K562 (cell line): ENCODE measurements at regions not wholly inside any gene's neighbourhood (a gene's known extent, or its start where the extent isn't known, plus 50 kb on each side); places are given as distances from the start of the nearest gene placed in this dataset.

Source experiments
- CAMTA2 ChIP-seq: fragments of 250-450 bp; sonication (Bioruptor Pico); conservative IDR thresholded peaks from 2 replicates; pipeline ENCODE4 v1.5.1; 2022
- CTCF ChIP-seq, 3 experiments: IDR thresholded peaks in 2 of 3; conservative IDR thresholded peaks in 1 of 3; 2 replicates each; pipeline ENCODE4 v1.5.1; 2011 to 2012; ENCODE audit warnings: low read length in 3 of 3, mild to moderate bottlenecking in 3 of 3, control low read depth in 2 of 3, improper control_type of control experiment in 1 of 3, inconsistent platforms in 1 of 3, low read depth in 1 of 3, mixed read lengths in 1 of 3, moderate library complexity in 1 of 3; ENCODE audit not compliant: insufficient read depth in 2 of 3
- FOXM1 ChIP-seq, 2 experiments: fragments of 450-650 bp in 1 of 2; sonication (generic) in 1 of 2; formaldehyde crosslinking in 1 of 2; IDR thresholded peaks; 2 replicates each; pipeline versions ENCODE4 v1.6.1 to v1.9.0; 2017 to 2022; ENCODE audit warnings: low read depth in 2 of 2, mild to moderate bottlenecking in 2 of 2, missing genetic modification reagents in 1 of 2, moderate library complexity in 1 of 2
- NKRF ChIP-seq: fragments of 450-650 bp; IDR thresholded peaks from 2 replicates; pipeline ENCODE4 v1.6.1; 2016; ENCODE audit warnings: borderline replicate concordance
- XRCC5 ChIP-seq: fragments of 200-400 bp; formaldehyde crosslinking; IDR thresholded peaks from 2 replicates; pipeline ENCODE4 v1.6.1; 2017; ENCODE audit warnings: low read depth, mild to moderate bottlenecking, low read length

GRCh38 chr6:169161572-169162167, 92.0 kb downstream of the THBS2 start:
- no peak for TF ChIP-seq FOXM1 (IDR thresholded peaks at IDR 0.05; ENCODE audit: low read depth)
- TF ChIP-seq FOXM1 (CRISPR knock-in tag; IDR thresholded peaks at IDR 0.05; ENCODE audit: low read depth) = no peak
- TF ChIP-seq NKRF = no peak
- no peak for TF ChIP-seq CTCF (IDR thresholded peaks at IDR 0.05 in 2 of 3, conservative IDR thresholded peaks at IDR 0.05 in 1 of 3; ENCODE audit: insufficient read depth in 2 of 3, low read depth in 1 of 3, low read length in 3 of 3)
- TF ChIP-seq CAMTA2 (CRISPR knock-in tag) = no peak
- no peak for TF ChIP-seq XRCC5
